GM21515 (cell line): ENCODE measurements at regions not wholly inside any gene's neighbourhood (a gene's known extent, or its start where the extent isn't known, plus 50 kb on each side); places are given as distances from the start of the nearest gene placed in this dataset.

Source experiments
- ATAC-seq: cut with Tn5 transposase; IDR thresholded peaks from one replicate; pipeline ENCODE4 v1.9.1; 2021; ENCODE audit not compliant: unreplicated experiment

DNA sequence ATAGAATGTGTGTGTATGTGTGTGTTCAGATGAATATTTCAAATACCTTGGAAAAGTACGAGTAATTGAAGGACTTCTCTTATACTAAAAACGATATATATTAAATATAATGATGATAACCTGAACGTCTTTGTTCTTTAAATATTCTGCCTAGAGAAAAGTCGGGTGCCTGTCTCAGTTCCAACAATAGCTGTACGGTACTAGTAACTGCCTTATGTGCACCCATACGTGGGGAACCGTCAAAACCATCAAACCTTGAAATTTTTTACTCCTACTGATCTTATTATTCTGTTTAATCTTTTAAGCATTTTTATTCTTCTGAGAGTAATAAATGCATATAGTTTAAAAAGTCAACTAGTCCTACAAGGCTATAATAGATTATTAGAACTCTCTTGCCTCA lies 1045.7 kb downstream of the C4orf33 start:
- ATAC-seq: no peak

DNA sequence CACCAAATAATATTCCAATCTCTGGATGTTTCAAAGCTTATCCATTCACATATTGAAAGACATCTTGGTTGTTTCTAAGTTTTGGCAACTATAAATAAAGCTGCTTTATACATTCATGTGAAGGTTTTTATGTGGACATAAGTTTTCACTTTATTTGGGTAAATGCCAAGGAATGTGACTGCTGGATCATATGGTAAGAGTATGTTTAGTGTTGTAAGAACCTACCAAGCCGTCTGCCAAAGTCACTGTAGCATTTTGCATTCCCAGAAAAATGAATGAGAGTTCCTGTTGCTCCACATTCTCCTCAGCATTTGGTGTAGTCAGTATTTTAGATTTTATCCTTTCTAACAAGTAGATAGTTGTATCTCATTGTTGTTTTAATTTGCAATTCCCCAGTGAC lies 1047.7 kb downstream of the C4orf33 start:
- ATAC-seq: no peak

DNA sequence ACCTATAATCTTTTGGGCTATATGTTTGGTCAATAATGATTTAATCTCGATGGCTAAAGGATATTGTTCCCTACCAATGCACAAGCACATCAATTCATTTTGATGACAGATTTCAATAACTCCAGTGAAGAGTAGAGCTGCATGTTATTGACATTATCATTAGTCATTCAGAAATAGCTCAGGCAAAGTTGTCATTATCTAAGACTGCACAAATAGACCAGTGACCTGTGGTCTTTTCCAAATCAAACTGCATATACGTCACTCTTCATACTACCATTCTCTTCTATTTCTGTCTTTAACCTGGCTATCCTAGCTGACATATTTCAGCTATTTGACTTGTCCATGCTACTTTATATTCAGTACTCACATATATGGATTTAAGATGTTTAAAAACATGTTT lies 1050.8 kb downstream of the C4orf33 start:
- ATAC-seq: no peak

- ATAC-seq: no peak
Observed at GRCh38 chr4:130147641-130148040, 1051.7 kb downstream of the C4orf33 start.

DNA sequence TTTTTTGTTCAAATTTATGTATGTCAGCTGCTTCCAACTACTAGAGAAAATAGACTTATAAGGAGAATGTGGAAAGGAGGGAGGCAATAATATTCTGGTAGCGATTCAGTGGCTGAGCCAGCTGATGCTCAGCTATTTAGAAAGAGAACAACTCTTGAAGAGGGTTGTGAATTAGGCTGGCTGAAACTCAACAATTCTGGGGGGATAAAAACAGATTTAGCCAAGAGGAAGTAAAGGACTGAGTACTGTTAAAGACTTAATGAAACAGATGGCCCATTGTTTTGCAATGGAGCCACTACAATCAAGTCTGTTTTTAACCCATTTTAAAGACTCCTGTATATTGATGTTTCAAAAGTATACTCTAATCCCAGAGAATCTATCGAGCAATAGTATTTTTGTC lies 1058.9 kb downstream of the C4orf33 start:
- ATAC-seq: no peak

DNA sequence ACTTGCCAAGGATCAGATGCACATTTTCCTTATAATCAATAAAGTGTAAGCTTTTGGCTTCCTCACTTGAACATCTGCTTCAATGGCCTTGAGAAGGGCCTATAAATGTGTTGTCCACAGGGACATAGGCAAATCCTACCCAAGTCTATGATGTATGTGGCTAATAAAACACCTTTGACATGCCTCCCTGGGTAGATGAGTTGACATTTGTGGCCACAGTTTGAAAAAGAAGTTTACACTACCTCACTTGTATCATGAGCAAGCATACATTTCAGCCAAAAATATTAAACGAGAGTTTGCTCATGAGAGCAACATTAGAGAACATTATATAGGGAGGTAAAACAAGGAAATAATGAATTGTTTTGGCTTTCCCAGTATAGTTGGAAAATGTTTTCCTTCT lies 1067.7 kb downstream of the C4orf33 start:
- no peak for ATAC-seq

DNA sequence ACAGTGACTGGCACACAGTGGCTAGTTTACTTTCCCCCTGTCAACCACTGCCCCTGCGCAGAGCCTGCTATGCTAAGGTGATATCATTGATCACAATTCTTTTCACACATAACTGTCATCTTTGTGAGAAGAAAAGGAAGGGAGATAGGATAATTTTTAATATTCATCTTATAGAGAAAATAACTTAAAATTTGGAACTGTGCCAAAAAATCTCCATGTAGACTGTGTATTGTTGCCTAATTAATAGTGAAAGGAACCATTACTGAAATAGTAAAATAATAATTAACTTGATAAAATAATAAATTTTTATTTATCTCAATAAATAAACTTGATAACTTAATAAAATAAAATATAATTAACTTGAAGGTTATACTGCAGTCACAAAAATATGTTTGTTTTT lies 1069.4 kb downstream of the C4orf33 start:
- no peak for ATAC-seq

- ATAC-seq: no peak
Observed at GRCh38 chr4:130172156-130172555, 1076.2 kb downstream of the C4orf33 start.

DNA sequence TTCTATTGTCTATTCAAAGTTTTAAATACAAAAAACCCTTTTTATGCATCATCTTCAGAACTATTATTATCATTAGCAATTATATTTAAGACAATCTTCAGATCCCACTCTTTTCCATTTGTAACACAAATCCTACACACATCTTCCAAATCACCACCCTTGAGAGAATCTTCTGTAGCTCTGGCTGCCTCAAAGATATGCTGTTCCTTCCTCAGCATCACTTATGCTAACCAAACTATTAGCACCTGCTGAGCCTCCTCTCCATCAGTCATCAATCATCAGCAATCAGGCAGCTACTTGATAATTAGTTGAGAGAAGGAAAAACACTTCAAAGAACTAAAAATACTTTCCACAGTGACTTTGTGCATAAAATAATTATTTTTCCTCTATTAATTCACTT lies 1082.2 kb downstream of the C4orf33 start:
- no peak for ATAC-seq

DNA sequence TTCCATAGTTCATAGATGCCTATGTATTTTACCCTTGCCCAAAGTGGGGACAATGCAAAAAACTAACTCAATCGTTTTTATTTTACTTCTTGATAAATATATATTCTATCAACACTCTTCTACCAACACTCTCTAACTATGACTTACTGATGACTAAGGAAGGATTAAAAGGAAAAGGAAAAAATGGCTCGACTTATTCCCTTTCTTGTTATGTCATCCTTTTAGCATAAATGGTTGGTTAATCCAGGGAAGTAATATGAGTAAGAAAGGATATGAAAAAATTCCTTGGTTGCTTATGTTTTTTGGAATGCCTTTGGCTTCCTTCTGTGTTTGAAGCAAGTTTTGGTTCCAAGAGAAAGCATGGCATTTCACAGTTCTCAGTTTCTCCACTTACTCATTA lies 1087.1 kb downstream of the C4orf33 start:
- ATAC-seq: no peak

DNA sequence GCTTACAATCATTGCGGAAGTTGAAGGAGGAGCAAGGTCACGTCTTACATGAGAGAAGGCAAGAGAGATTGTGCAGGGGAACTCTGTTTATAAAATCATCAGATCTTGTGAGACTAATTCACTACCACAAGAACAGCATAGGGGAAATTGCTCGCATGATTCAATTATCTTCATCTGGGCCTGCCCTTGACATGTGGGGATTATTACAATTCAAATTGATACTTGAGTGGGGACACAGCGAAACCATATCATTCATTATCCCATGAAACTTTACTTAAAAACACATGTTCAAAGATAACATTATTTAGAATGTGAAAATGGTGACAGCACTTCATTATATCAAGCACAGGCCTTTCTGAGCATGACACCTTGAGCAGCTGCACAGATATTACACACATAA lies 1087.8 kb downstream of the C4orf33 start:
- no peak for ATAC-seq

DNA sequence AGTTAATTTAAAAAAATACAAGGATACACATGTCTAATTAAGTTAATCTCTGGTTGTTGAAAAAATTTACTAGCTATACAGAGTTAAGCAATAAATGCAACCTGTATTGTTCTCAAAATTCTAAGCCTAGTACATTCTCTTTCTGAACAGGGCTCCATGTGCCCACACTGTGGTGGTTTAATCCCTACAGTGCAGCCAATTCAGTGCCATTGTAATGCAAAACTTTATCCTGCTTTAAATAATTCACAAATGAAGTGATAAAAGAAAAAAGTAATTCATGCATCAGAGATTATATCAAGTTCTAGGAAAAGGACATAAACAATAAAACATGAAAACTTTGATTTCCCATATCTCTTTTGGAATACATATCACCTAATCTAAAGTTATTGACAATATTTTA lies 1089.2 kb downstream of the C4orf33 start:
- ATAC-seq: no peak

DNA sequence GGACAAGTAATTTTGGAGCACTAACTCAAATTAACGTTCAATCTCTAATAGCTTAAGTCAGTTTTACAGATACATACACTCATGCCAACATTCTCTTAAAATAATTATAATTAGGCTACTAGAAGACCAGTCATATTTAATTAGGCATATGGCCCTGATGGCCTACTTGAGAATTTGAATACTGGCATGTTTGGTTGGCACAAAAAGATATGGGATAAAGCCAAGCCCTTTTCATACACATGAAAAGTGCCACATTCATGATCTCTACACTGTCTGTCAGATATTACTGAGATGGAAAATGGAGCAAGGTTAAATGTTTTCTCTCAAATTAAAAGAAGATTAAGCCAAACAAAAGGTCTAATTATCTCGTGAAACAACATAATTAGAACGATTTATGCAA lies 1091.0 kb downstream of the C4orf33 start:
- ATAC-seq: no peak

DNA sequence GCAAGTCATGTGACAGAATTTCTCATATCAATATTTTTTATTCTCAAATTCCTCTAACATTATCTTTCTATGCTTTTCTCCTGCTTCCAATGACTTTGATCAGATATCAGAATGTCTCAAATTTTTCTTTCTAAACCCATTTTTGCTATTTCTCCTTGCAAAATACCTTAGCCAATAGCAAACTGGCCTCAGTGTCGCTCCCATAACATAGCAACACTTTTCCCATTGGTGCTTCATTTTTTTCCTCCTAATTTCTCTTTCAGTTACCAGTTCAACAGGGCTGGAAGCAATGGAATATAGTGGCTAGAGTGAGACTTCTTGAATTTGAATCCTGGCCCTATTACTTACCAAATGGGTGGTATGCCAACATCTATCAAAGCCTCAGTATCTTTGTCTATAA lies 1091.6 kb downstream of the C4orf33 start:
- ATAC-seq: no peak

GRCh38 chr4:130192787-130193186 lies 1096.8 kb downstream of the C4orf33 start:
- ATAC-seq: no peak

DNA sequence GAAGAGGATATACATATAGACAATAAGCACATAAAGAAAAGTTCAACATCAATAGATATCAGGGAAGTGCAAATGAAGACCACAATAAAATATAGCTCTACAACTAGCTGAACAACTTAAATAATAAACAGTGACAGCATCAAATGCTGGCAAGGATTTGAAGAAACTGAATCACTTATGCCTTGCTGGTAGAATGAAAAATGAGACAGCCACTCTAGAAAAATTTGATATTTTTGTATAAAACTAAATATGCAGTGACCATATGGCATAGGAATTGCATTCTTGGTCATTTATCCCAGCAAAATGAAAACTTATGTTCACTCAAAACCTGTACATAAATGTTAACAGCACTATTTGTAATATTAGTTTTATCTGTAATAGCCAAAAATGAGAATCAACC lies 1102.0 kb downstream of the C4orf33 start:
- ATAC-seq: no peak

DNA sequence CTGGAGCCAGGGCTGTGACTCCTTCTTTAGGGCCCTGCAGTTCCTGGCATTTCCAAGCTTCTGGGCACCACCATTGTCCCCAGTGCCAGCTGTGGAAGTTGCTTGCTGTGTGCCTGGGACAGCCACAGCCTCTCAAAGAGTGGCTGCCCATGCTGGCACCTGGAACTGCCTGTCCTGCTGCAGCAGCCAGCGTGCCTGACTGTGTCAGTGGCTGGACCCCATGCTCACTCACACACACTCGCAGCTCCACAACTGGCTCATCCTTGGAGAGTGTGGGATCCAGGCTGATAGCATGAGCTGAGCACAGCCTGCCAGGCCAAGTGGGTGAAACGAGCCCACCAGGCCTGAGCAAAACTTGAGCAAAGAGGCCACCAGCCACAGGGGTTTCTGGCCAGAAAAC lies 1107.6 kb downstream of the C4orf33 start:
- no peak for ATAC-seq

DNA sequence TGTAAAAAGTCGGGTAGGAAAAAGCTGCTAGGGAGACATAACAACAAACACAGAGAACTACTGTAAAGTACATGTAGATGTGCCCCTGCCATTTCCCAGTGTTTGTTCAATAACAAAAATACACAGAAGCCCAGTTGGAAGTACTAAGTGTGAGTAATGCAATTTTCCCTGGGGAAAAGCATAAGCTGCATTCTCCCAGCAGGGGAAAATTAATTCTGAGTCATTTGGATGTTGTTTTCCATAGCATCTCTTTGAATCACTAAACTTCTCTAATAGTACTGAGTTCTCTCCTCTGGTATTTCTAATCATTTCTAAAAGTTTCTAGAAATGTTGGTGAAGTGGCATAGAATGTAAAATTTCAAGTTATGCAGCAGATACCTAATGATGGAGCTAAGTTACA lies 1114.9 kb downstream of the C4orf33 start:
- no peak for ATAC-seq

DNA sequence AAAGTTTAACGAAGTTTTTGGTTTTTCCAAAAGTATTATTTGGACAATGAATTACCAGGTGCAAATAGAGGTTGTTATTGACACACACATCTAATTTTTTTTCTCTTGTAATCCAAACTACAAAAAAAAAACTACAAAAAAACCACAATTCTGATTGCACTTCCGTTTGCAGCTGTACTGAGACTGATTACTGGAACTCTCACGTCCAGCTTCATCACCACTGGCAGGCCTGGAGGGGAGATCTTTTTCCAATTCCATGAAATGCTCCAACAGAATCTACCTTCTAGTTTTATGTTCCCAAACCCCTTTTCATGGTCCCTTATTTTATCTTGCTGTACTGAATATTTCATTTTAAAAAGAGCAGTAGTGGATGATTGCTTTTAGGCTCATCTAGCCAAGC lies 1118.3 kb downstream of the C4orf33 start:
- no peak for ATAC-seq

DNA sequence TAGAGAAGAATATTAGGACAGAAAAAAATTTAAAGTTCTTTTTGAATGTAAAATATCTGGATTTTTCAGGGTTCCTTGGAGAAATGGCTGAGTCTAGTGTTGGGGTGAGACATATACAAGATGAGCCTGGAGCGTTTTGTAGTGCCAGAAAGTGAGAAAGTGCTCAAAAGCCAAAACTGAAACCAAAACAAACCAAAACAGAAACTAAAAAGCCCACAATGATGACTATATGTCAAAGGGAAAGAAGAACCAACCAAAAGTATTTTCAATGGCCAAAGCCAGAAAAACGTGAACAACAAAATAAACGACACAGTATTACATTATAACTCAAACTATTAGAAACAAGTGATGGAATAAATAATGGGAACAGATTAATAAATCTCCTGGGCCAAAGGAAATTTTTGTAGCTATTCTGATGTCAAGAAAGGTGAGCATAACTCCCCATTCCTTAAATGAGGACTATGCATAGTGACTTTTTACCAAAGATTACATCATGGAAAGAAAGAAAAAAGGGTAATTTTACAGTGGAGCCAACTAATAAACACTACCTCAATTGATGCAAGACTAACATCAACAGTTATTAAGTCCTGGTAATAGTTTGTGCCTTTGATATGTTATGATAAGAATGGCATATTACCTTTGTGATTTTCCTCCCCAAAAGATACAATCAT lies 1137.6 kb downstream of the C4orf33 start:
- peak; percentile 98 for ATAC-seq

DNA sequence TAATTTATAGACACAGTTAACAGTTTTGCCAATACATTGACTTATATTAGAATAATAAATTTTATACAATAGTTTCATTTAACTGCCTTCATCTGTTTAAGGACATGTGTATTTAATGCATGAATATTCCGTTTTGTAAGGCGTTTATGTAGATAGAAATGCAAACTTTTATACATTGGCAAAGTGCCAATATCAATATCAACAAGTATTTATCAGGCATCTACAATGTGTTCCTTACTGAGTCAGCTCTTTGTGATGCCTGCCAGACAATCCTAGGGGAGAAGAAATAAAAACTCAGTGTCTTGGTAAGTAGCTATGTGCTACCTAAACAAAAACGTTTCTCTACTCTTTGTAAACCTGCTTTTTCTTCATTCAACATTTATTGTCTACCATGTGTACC lies 1142.2 kb downstream of the C4orf33 start:
- no peak for ATAC-seq

DNA sequence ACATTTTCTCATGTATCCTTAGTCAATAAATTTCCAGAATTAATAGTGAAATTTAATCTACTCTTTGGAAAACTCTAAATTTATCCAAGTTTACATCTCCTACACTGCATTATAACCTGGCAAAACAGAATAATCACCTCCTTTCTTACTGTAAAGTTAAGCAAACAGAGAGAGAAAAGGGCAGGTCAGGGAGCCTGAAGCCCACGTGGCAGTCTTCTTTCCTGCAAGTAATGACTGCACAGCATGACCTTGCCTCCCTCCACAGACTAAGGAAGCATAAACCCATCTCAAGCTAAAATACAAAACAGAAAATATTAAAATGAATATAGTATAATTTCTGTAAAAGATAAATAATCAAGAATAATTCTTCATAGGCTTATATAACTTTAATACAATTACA lies 1153.0 kb downstream of the C4orf33 start:
- ATAC-seq: no peak

DNA sequence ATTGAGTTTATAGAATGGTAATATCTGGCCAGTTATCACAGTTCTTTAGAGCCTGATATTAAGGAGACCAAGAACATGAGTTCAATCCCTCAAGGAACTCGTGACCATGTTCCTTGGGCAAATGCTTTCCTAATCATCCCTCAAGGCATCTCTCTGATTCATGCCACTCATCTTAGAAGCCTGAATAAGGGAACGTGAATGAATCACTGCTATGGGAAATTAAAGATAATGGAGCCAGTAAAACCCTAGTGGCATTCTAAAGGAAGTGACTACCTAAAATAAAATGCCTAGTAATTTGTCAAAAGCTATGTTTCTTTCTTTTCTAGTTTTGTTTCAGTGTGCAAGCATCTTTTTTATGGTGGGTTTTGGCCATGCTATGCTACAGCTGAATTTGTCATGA lies 1161.3 kb downstream of the C4orf33 start:
- ATAC-seq: no peak

- ATAC-seq: no peak
Observed at GRCh38 chr4:130266814-130267213, 1170.9 kb downstream of the C4orf33 start.
